ENCODE measurements at regions not wholly inside any gene's neighbourhood (a gene's known extent, or its start where the extent isn't known, plus 50 kb on each side); places are given as distances from the start of the nearest gene placed in this dataset.
"Not testable (repeated sequence)": the region's sequence is repeated elsewhere in the genome, so short reads cannot be mapped to it uniquely, and the experiment has no call there.

GRCh38 chr16:60648290-60648689, 1387.9 kb downstream of the CDH8 start:
- no peaks in the 10 kb centered on the region for H3K36me3 ChIP-seq (replicated peaks)
- H3K4me3 ChIP-seq (ENCODE audit: low read depth, low read length) = no peak overlapping the region
- no peaks in the 10 kb centered on the region for H3K27me3 ChIP-seq (replicated peaks)
- no peak for DNase-seq
- H3K27ac ChIP-seq = no peak overlapping the region
- no peak for TF ChIP-seq CTCF (IDR thresholded peaks at IDR 0.05; ENCODE audit: low read depth, low read length, missing control alignments)
- in situ Hi-C loops (cut with HindIII; ENCODE audit: low pct_ligation_motif_present, low sequenced_read_pairs) = no loop called here

- H3K36me3 ChIP-seq (replicated peaks); DNase-seq; H3K27ac ChIP-seq; in situ Hi-C loops (cut with HindIII; ENCODE audit: low pct_ligation_motif_present, low sequenced_read_pairs); H3K27me3 ChIP-seq (replicated peaks); H3K4me3 ChIP-seq (ENCODE audit: low read depth, low read length): not testable (repeated sequence)
These were observed 1388.8 kb downstream of the CDH8 start for GRCh38 chr16:60647388-60647787.

- TF ChIP-seq CTCF (IDR thresholded peaks at IDR 0.05; ENCODE audit: low read depth, low read length, missing control alignments) = no peak
- H3K36me3 ChIP-seq (replicated peaks) = no peaks in the 10 kb centered on the region
- in situ Hi-C loops (cut with HindIII; ENCODE audit: low pct_ligation_motif_present, low sequenced_read_pairs) = no loop called here
- DNase-seq = no peak
- no peak overlapping the region for H3K27ac ChIP-seq
- no peak overlapping the region for H3K4me3 ChIP-seq (ENCODE audit: low read depth, low read length)
- H3K27me3 ChIP-seq (replicated peaks) = no peaks in the 10 kb centered on the region
These were observed 1389.6 kb downstream of the CDH8 start for GRCh38 chr16:60646631-60647030.

GRCh38 chr16:60645541-60645940, 1390.7 kb downstream of the CDH8 start:
- no peak for DNase-seq
- no peak for TF ChIP-seq CTCF (IDR thresholded peaks at IDR 0.05; ENCODE audit: low read depth, low read length, missing control alignments)
- Histone ChIP-seq H3K4me3 (ENCODE audit: low read depth, low read length) (no peak overlapping the region), H3K27ac (no peak overlapping the region), H3K36me3 (replicated peaks) (no peaks in the 10 kb centered on the region), H3K27me3 (replicated peaks) (no peaks in the 10 kb centered on the region)
- in situ Hi-C loops (cut with HindIII; ENCODE audit: low pct_ligation_motif_present, low sequenced_read_pairs) = no loop called here

- H3K27me3 ChIP-seq (replicated peaks) = no peaks in the 10 kb centered on the region
- in situ Hi-C loops (cut with HindIII; ENCODE audit: low pct_ligation_motif_present, low sequenced_read_pairs) = no loop called here
- H3K4me3 ChIP-seq (ENCODE audit: low read depth, low read length) = no peak overlapping the region
- H3K36me3 ChIP-seq (replicated peaks) = no peaks in the 10 kb centered on the region
- no peak for TF ChIP-seq CTCF (IDR thresholded peaks at IDR 0.05; ENCODE audit: low read depth, low read length, missing control alignments)
- H3K27ac ChIP-seq = no peak overlapping the region
- DNase-seq = no peak
These were observed 1393.3 kb downstream of the CDH8 start for GRCh38 chr16:60642956-60643355.

- Histone ChIP-seq H3K36me3 (replicated peaks) (no peaks in the 10 kb centered on the region), H3K4me3 (ENCODE audit: low read depth, low read length) (no peak overlapping the region), H3K27ac (no peak overlapping the region), H3K27me3 (replicated peaks) (no peaks in the 10 kb centered on the region)
- TF ChIP-seq CTCF (IDR thresholded peaks at IDR 0.05; ENCODE audit: low read depth, low read length, missing control alignments) = no peak
- in situ Hi-C loops (cut with HindIII; ENCODE audit: low pct_ligation_motif_present, low sequenced_read_pairs) = no loop called here
- no peak for DNase-seq
These were observed 1395.1 kb downstream of the CDH8 start for GRCh38 chr16:60641067-60641665.
